PC-3 (cell line): ENCODE measurements at regions not wholly inside any gene's neighbourhood (a gene's known extent, or its start where the extent isn't known, plus 50 kb on each side); places are given as distances from the start of the nearest gene placed in this dataset.

Experiments
- ATAC-seq: fragments of 200-7000 bp; cut with Tn5 transposase; 2 replicates; pipeline ENCODE4 v1.9.1; 2020; ENCODE audit warnings: mild to moderate bottlenecking, moderate library complexity
- BruUV-seq: library from RNA; stranded (reverse); fragments of 400-500 nt; replicated peaks from 2 replicates; lab custom pipeline; 2021; lab: Mats Ljungman, UMichigan
- CTCF ChIA-PET: fragments of 300-600 bp; sonication (Branson Sonifier 250); formaldehyde crosslinking; loops from one replicate; lab custom pipeline; 2022; ENCODE audit warnings: antibody characterized with exemption; lab: Charles Lee
- POLR2A ChIA-PET: fragments of 300-600 bp; sonication (Branson Sonifier 250); formaldehyde crosslinking; loops from one replicate; lab custom pipeline; 2022; ENCODE audit warnings: antibody characterized with exemption; ENCODE audit not compliant: unreplicated experiment; lab: Charles Lee
- DNase-seq: peaks from one replicate; pipeline ENCODE4 v3.0.0-alpha.2; 2015
- H2AFZ ChIP-seq: fragments of 300-600 bp; sonication (generic); 2 replicates; pipeline ENCODE4 v1.6.0; 2016; ENCODE audit warnings: antibody characterized with exemption, low read length
- H3F3A ChIP-seq: fragments of 300-600 bp; sonication (generic); one replicate; pipeline ENCODE4 v1.6.0; 2017; ENCODE audit warnings: antibody characterized with exemption, low read length, control low read depth, mild to moderate bottlenecking; ENCODE audit not compliant: unreplicated experiment
- H3K27ac ChIP-seq: fragments of 300-600 bp; sonication (generic); 2 replicates; pipeline ENCODE4 v1.5.1; 2016; ENCODE audit warnings: mild to moderate bottlenecking, low read length
- H3K27me3 ChIP-seq: fragments of 300-600 bp; sonication (generic); 2 replicates; pipeline ENCODE4 v1.6.1; 2016; ENCODE audit warnings: low read length, mixed read lengths
- H3K36me3 ChIP-seq: fragments of 300-600 bp; sonication (generic); 2 replicates; pipeline ENCODE4 v1.6.1; 2016; ENCODE audit warnings: low read depth, mixed run types, low read length, mixed read lengths
- H3K4me1 ChIP-seq: fragments of 300-600 bp; sonication (generic); 2 replicates; pipeline ENCODE4 v1.5.1; 2016; ENCODE audit warnings: low read length; ENCODE audit not compliant: insufficient read depth
- H3K4me2 ChIP-seq: fragments of 300-600 bp; sonication (generic); 2 replicates; pipeline ENCODE4 v1.6.0; 2016; ENCODE audit warnings: low read length
- H3K4me3 ChIP-seq: fragments of 300-600 bp; sonication (generic); 2 replicates; pipeline ENCODE4 v1.5.1; 2016; ENCODE audit warnings: mild to moderate bottlenecking, low read length, mixed read lengths
- H3K79me2 ChIP-seq: fragments of 300-600 bp; sonication (generic); 2 replicates; pipeline ENCODE4 v1.6.1; 2017; ENCODE audit warnings: low read length, mixed read lengths
- H3K9ac ChIP-seq: fragments of 300-600 bp; sonication (generic); 2 replicates; pipeline ENCODE4 v1.6.0; 2016; ENCODE audit warnings: mild to moderate bottlenecking, low read length
- H3K9me2 ChIP-seq: fragments of 300-600 bp; sonication (generic); replicated peaks from 2 replicates; pipeline ENCODE4 v1.6.1; 2016; ENCODE audit warnings: mixed run types, low read length, mixed read lengths
- H3K9me3 ChIP-seq: fragments of 300-600 bp; sonication (generic); 2 replicates; pipeline ENCODE4 v1.6.1; 2016; ENCODE audit warnings: low read length, mixed read lengths
- H4K20me1 ChIP-seq: fragments of 300-600 bp; sonication (generic); 2 replicates; pipeline ENCODE4 v1.6.1; 2016; ENCODE audit warnings: low read length, mixed read lengths
- EZH2 ChIP-seq: fragments of 300-600 bp; sonication (generic); IDR thresholded peaks from one replicate; pipeline ENCODE4 v1.6.1; 2017; ENCODE audit warnings: antibody characterized with exemption, mild to moderate bottlenecking, low read length; ENCODE audit not compliant: unreplicated experiment
- EZH2phosphoT487 ChIP-seq: fragments of 300-600 bp; sonication (generic); IDR thresholded peaks from 2 replicates; pipeline ENCODE4 v1.6.1; 2018; ENCODE audit warnings: mild to moderate bottlenecking, antibody characterized with exemption, low read length, borderline replicate concordance
- intact Hi-C: fragments of 100-400 bp; cut with micrococcal nuclease; formaldehyde crosslinking; loops from 2 replicates; pipeline ENCODE4 v1.9.0; 2023
- TF ChIP-seq, protein P1 (sequence below): fragments of 300-600 bp; sonication (generic); conservative IDR thresholded peaks from 2 replicates; pipeline ENCODE4 v1.5.1; 2017; ENCODE audit warnings: antibody characterized with exemption, low read depth, mild to moderate bottlenecking, low read length

DNA sequence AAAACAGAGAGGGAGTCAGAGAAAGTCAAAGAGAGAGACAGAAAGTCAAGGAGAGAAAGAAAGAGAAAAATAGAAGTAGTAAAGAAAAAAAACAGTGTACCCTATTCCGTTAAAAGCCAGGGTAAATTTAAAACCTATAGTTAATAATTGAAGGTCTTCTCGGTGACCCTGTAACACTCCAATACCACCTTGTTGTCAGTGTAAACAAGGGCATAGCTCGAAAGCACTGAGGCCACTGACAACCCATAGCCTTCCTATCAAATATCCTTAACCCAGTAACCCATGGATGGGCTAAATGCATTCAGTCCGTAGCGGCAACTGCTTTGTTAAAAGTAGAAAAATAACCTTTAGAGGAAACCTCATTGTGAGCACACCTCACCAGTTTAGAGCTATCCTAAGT is 100.4 kb downstream of the ZNF467 start:
- Histone ChIP-seq H3K79me2 (no peaks in the 10 kb centered on the region), H3K9me3 (no peaks in the 10 kb centered on the region), H3K4me2 (no peak overlapping the region), H3K4me1 (no peaks in the 10 kb centered on the region), H3K4me3 (no peak overlapping the region), H3K9me2 (no peaks in the 10 kb centered on the region), H3K36me3 (no peaks in the 10 kb centered on the region), H3K9ac (no peak overlapping the region), H3K27ac (no peak overlapping the region), H3K27me3 (no peaks in the 10 kb centered on the region), H2AFZ (no peak overlapping the region), H4K20me1 (no peaks in the 10 kb centered on the region), H3F3A (no peaks in the 10 kb centered on the region)
- BruUV-seq, result no TSS peak
- DNase-seq (no peak), ATAC-seq (no peak)
- ChIA-PET POLR2A (no interaction called here), CTCF (interaction anchor here (0.5 kb wide), 1 partner anchor 15 kb away, joined by 4 read pairs; no protein-coding TSS in a partner anchor)
- TF ChIP-seq EZH2 (no peak), EZH2phosphoT487 (no peak)
- TF ChIP-seq, protein P1, sequence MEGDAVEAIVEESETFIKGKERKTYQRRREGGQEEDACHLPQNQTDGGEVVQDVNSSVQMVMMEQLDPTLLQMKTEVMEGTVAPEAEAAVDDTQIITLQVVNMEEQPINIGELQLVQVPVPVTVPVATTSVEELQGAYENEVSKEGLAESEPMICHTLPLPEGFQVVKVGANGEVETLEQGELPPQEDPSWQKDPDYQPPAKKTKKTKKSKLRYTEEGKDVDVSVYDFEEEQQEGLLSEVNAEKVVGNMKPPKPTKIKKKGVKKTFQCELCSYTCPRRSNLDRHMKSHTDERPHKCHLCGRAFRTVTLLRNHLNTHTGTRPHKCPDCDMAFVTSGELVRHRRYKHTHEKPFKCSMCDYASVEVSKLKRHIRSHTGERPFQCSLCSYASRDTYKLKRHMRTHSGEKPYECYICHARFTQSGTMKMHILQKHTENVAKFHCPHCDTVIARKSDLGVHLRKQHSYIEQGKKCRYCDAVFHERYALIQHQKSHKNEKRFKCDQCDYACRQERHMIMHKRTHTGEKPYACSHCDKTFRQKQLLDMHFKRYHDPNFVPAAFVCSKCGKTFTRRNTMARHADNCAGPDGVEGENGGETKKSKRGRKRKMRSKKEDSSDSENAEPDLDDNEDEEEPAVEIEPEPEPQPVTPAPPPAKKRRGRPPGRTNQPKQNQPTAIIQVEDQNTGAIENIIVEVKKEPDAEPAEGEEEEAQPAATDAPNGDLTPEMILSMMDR, result no peak
- intact Hi-C loops, result no loop called here

DNA sequence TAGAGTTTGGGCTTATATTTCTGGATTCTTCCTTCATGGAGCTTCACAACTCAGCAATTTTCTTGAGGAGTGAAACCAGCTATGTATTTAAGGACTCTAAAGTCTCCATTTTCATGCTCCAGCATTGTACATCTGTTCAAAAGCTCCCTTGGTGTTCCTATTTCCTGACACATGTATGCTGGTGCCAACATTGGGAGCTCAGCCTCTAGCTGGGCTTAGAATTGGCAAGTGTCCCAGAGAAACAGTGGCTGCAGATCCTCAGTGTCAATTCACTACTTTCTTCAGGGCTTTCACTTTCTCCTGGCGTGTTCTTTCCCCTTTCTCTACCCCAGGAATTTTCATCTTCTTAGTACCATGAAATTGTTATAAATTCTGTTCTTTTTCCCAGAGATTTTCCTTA is 103.1 kb downstream of the ZNF467 start:
- H3K4me2 ChIP-seq, result 0 out of 2 replicates have a peak overlapping the region, but pooled peaks have one; percentile 32
- BruUV-seq, result no TSS peak
- H3K9me2 ChIP-seq, result no peaks in the 10 kb centered on the region

More for the DNA sequence above, 103.1 kb downstream of the ZNF467 start:
- no peaks in the 10 kb centered on the region for H4K20me1 ChIP-seq
- TF ChIP-seq EZH2, result no peak
- TF ChIP-seq, protein P1, result no peak
- no peak for TF ChIP-seq EZH2phosphoT487
- H3K9me3 ChIP-seq, result no peaks in the 10 kb centered on the region
- POLR2A ChIA-PET, result interaction anchor here (0.6 kb wide), 1 partner anchor 14 kb away, joined by 5 read pairs; no protein-coding TSS in a partner anchor
- H3K9ac ChIP-seq, result no peak overlapping the region
- 0 out of 2 replicates have a peak, but pooled peaks cover 4% of the 10 kb centered on the region for H3K4me1 ChIP-seq
- H2AFZ ChIP-seq, result no peak overlapping the region
- no peaks in the 10 kb centered on the region for H3K27me3 ChIP-seq
- no peak overlapping the region for H3K27ac ChIP-seq
- H3K79me2 ChIP-seq, result no peaks in the 10 kb centered on the region
- ATAC-seq (peak; percentile 45), DNase-seq (peak; percentile 26)
- no peaks in the 10 kb centered on the region for H3K36me3 ChIP-seq
- CTCF ChIA-PET, result interaction anchor here (0.8 to 0.9 kb wide), 2 partner anchors 45 to 46 kb away, joined by 3 read pairs; no protein-coding TSS in a partner anchor
- H3F3A ChIP-seq, result no peaks in the 10 kb centered on the region
- H3K4me3 ChIP-seq, result no peak overlapping the region
- intact Hi-C loops, result no loop called here
